Activated T-helper 17 cell treated with anti-CD3 and anti-CD28 coated beads, Interleukin-2, amount 50 U/mL, for 72 hours (primary cell): ENCODE measurements at regions not wholly inside any gene's neighbourhood (a gene's known extent, or its start where the extent isn't known, plus 50 kb on each side); places are given as distances from the start of the nearest gene placed in this dataset.
"Not testable (repeated sequence)": the region's sequence is repeated elsewhere in the genome, so short reads cannot be mapped to it uniquely, and the experiment has no call there.

Experiments
- ATAC-seq: fragments of 150-1000 bp; cut with Tn5 transposase; replicated peaks from 2 replicates; pipeline ENCODE4 v1.10.0; 2021; ENCODE audit warnings: mild to moderate bottlenecking, moderate library complexity
- H3K27ac Mint-ChIP-seq: one replicate; pipeline ENCODE4 v1.8.0; 2022; ENCODE audit warnings: mixed read lengths
- H3K27me3 Mint-ChIP-seq: one replicate; pipeline ENCODE4 v1.8.0; 2022; ENCODE audit warnings: mixed read lengths
- H3K36me3 Mint-ChIP-seq: one replicate; pipeline ENCODE4 v1.8.0; 2022; ENCODE audit warnings: low read depth, mild to moderate bottlenecking, mixed read lengths
- H3K4me1 Mint-ChIP-seq: one replicate; pipeline ENCODE4 v1.8.0; 2022; ENCODE audit warnings: mixed read lengths
- H3K4me3 Mint-ChIP-seq: one replicate; pipeline ENCODE4 v1.8.0; 2022; ENCODE audit warnings: mild to moderate bottlenecking, mixed read lengths
- H3K9me3 Mint-ChIP-seq: one replicate; pipeline ENCODE4 v1.8.0; 2022; ENCODE audit warnings: mixed read lengths

GRCh38 chr10:45095286-45095685, 94.6 kb downstream of the ZNF22 start:
- ATAC-seq: no peak
- Mint-ChIP-seq H3K27me3 (peaks cover 44% of the 10 kb centered on the region), H3K4me3 (no peak overlapping the region), H3K9me3 (no peaks in the 10 kb centered on the region), H3K36me3 (no peaks in the 10 kb centered on the region), H3K27ac (no peak overlapping the region), H3K4me1 (no peaks in the 10 kb centered on the region)

- Mint-ChIP-seq H3K4me3 (no peak overlapping the region), H3K4me1 (no peaks in the 10 kb centered on the region), H3K27me3 (peaks cover 41% of the 10 kb centered on the region), H3K9me3 (no peaks in the 10 kb centered on the region), H3K27ac (no peak overlapping the region), H3K36me3 (no peaks in the 10 kb centered on the region)
- ATAC-seq: no peak
Observed at GRCh38 chr10:45096001-45096400, 95.3 kb downstream of the ZNF22 start.

DNA sequence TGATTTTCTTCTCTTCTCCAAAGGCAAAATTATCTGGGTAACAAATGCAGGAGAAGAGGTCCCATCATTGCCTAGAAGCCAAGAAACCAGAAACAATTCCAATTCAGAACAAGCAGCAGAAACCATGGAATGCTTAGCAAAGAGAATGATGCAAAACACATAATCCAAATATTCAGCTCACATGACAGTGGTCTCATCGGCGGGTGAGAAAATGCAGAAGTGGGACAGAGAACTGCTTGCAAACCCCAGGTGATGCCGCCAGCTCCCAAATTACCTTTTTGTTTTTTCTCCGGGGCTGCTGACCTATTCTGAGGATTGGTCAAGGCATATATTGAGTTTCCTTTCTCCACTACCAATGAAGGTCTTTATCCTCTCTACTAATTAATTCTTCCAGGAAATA, 99.7 kb downstream of the ZNF22 start:
- Mint-ChIP-seq H3K9me3 (no peaks in the 10 kb centered on the region), H3K36me3 (no peaks in the 10 kb centered on the region), H3K27me3 (peaks cover 47% of the 10 kb centered on the region), H3K4me1 (no peaks in the 10 kb centered on the region), H3K4me3 (no peak overlapping the region), H3K27ac (no peak overlapping the region)
- ATAC-seq: no peak

DNA sequence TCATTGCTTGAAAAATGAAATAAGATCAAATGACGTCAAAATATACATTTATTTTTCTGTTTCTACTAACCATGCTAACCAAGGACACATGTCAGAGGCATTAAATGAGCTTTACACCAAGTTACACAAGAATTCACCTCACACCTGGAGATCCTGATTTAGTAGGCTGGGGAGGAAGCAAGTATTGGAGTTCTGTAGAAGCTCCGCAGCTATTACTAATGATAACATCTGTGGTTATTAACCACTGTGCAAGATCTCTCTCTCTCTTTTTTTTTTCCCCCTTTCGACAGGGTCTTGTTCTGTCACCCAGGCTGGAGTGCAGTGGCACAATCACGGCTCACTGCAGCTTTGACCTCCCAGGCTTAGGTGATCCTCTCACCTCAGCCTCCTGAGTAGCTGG, 104.0 kb downstream of the ZNF22 start:
- H3K36me3 Mint-ChIP-seq: no peaks in the 10 kb centered on the region

DNA sequence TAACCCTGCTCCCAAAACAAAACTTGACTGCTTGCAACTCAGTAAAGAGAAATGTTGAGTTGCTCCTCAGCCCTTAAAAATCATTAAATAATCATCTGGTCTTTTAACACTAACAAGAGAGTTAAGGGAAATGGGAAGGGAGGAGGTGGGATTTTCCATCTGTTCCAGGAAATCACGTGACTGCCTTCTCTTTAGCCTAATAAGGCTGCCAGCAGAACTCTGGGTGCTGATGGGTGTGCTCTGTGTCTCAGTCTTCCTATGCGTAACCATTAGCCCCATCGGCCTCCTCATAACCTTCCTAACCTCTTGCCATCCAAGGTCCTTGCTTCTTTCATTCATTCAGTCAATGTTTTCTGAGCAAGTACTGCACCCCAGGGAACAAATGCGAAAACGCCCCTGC, 104.6 kb downstream of the ZNF22 start:
- not testable (repeated sequence) for H3K27ac Mint-ChIP-seq, H3K36me3 Mint-ChIP-seq, ATAC-seq, H3K4me1 Mint-ChIP-seq, H3K9me3 Mint-ChIP-seq, H3K4me3 Mint-ChIP-seq
- H3K27me3 Mint-ChIP-seq: peaks cover 40% of the 10 kb centered on the region

More for the DNA sequence above, 104.0 kb downstream of the ZNF22 start:
- H3K27ac Mint-ChIP-seq: no peak overlapping the region
- no peaks in the 10 kb centered on the region for H3K4me1 Mint-ChIP-seq
- H3K9me3 Mint-ChIP-seq: no peaks in the 10 kb centered on the region
- H3K4me3 Mint-ChIP-seq: no peak overlapping the region
- H3K27me3 Mint-ChIP-seq: peaks cover 39% of the 10 kb centered on the region
- ATAC-seq: no peak

DNA sequence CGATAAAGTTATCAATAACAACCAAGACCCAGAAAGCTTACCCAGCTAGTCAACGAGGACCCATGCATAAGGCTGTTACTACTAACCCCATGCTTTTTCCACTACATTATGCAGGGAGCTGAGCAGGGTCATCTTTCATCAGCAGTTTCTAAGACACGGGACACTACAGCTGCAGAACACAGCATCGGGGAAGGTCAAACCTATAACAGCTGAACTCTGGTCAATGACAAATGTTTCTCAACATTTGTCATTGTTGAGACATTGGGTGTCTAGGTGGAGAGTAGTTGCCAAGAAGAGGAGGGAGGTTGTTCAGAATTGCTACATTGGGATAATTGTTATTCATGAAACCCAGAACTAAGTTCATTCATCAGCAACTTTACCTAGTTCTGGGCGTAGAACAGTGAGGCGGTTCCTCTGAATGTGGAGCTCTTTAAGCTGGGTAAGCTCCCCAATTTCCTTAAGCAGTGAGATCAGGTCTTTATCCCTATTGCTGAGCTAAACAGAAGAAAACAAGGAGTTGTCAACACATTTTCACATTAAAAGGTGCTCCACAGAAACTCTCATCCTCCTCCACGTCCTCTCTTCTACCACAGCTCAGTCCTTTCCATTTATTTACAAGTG, 105.6 kb downstream of the ZNF22 start:
- Mint-ChIP-seq H3K27ac (no peak overlapping the region), H3K9me3 (no peaks in the 10 kb centered on the region), H3K4me1 (no peaks in the 10 kb centered on the region), H3K27me3 (peaks cover 38% of the 10 kb centered on the region), H3K36me3 (no peaks in the 10 kb centered on the region), H3K4me3 (no peak overlapping the region)
- ATAC-seq: no peak

DNA sequence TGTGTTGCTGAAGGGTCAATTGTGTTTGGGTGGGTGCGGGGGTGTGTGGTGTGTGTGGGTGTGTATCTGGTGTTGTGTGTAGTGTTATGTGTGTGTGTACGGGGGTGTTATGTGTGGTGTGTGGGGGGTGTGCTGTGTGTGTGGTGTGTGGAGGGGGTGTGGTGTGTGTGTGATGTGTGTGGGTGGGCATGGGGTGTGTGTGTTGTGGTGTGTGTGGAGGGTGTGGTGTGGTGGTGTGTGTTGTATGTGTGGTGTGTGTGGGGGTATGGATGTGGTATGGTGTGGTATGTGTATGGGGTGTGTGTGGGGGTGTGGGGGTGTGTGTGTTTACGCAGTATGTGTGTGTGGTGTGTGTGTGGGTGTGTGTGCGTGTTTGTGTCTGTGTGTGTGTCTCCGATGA, 110.8 kb downstream of the ZNF22 start:
- Mint-ChIP-seq H3K4me1 (no peaks in the 10 kb centered on the region), H3K9me3 (no peaks in the 10 kb centered on the region), H3K27me3 (peaks cover 17% of the 10 kb centered on the region), H3K27ac (no peak overlapping the region), H3K36me3 (no peaks in the 10 kb centered on the region), H3K4me3 (no peak overlapping the region)
- ATAC-seq: no peak

GRCh38 chr10:45117940-45118339, 117.2 kb downstream of the ZNF22 start:
- peaks cover 12% of the 10 kb centered on the region for H3K27me3 Mint-ChIP-seq
- peak; percentile 42 for ATAC-seq
- not testable (repeated sequence) for H3K36me3 Mint-ChIP-seq, H3K4me1 Mint-ChIP-seq, H3K27ac Mint-ChIP-seq, H3K4me3 Mint-ChIP-seq, H3K9me3 Mint-ChIP-seq

- Mint-ChIP-seq H3K4me3 (no peak overlapping the region), H3K27me3 (peaks cover 15% of the 10 kb centered on the region)
Observed at GRCh38 chr10:45118929-45119328, 118.2 kb downstream of the ZNF22 start.

GRCh38 chr10:45122180-45122860, 121.6 kb downstream of the ZNF22 start:
- not testable (repeated sequence) for H3K4me3 Mint-ChIP-seq, H3K36me3 Mint-ChIP-seq, ATAC-seq, H3K27ac Mint-ChIP-seq, H3K9me3 Mint-ChIP-seq, H3K4me1 Mint-ChIP-seq
- H3K27me3 Mint-ChIP-seq: peaks cover 11% of the 10 kb centered on the region

More at GRCh38 chr10:45118929-45119328, 118.2 kb downstream of the ZNF22 start:
- Mint-ChIP-seq H3K36me3 (no peaks in the 10 kb centered on the region), H3K4me1 (no peaks in the 10 kb centered on the region), H3K9me3 (no peaks in the 10 kb centered on the region), H3K27ac (no peak overlapping the region)
- ATAC-seq: no peak

GRCh38 chr10:45135443-45136198, 134.9 kb downstream of the ZNF22 start:
- ATAC-seq: no peak
- no peaks in the 10 kb centered on the region for H3K36me3 Mint-ChIP-seq
- H3K4me1 Mint-ChIP-seq: no peaks in the 10 kb centered on the region
- no peak overlapping the region for H3K4me3 Mint-ChIP-seq
- peaks cover 8% of the 10 kb centered on the region for H3K27me3 Mint-ChIP-seq
- no peak overlapping the region for H3K27ac Mint-ChIP-seq
- H3K9me3 Mint-ChIP-seq: no peaks in the 10 kb centered on the region

DNA sequence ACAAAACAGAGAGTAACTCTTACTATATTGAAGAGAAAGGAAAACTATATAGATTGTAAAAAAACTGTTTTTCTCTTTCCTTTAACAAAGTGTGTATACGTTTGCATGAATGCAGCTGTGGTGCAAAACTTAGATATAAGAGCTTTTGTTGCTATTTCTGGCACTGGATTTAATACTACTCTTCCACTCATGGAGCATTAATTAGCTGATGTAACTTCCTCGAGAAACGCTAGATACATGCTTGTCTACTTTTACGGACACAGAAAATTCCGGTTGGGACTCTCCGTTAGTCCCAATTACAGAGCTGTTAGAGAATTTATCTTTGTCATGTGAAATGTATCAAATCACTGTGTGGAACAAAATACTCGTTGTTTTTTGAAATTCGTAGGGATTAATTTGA, 135.5 kb downstream of the ZNF22 start:
- no peaks in the 10 kb centered on the region for H3K9me3 Mint-ChIP-seq
- H3K27ac Mint-ChIP-seq: no peak overlapping the region
- ATAC-seq: no peak
- peaks cover 8% of the 10 kb centered on the region for H3K27me3 Mint-ChIP-seq
- H3K4me1 Mint-ChIP-seq: no peaks in the 10 kb centered on the region
- no peaks in the 10 kb centered on the region for H3K36me3 Mint-ChIP-seq
- H3K4me3 Mint-ChIP-seq: no peak overlapping the region

- Mint-ChIP-seq H3K36me3 (no peaks in the 10 kb centered on the region), H3K27ac (no peak overlapping the region), H3K9me3 (no peaks in the 10 kb centered on the region), H3K4me1 (no peaks in the 10 kb centered on the region), H3K27me3 (peaks cover 22% of the 10 kb centered on the region), H3K4me3 (no peak overlapping the region)
- no peak for ATAC-seq
Observed at GRCh38 chr10:45144326-45145070, 143.8 kb downstream of the ZNF22 start.

GRCh38 chr10:45145143-45145542, 144.4 kb downstream of the ZNF22 start:
- not testable (repeated sequence) for H3K9me3 Mint-ChIP-seq, H3K4me1 Mint-ChIP-seq, H3K4me3 Mint-ChIP-seq, H3K36me3 Mint-ChIP-seq, H3K27ac Mint-ChIP-seq, ATAC-seq
- H3K27me3 Mint-ChIP-seq: peaks cover 22% of the 10 kb centered on the region
